HG02678 (cell line): ENCODE measurements at regions not wholly inside any gene's neighbourhood (a gene's known extent, or its start where the extent isn't known, plus 50 kb on each side); places are given as distances from the start of the nearest gene placed in this dataset.
"Not testable (repeated sequence)": the region's sequence is repeated elsewhere in the genome, so short reads cannot be mapped to it uniquely, and the experiment has no call there.

Experiments used
- ATAC-seq: cut with Tn5 transposase; IDR thresholded peaks from one replicate; pipeline ENCODE4 v1.9.1; 2021; ENCODE audit warnings: mild to moderate bottlenecking, moderate library complexity; ENCODE audit not compliant: unreplicated experiment

GRCh38 chr20:54792688-54793087 lies 317.3 kb downstream of the DOK5 start:
- no peak for ATAC-seq

- ATAC-seq: not testable (repeated sequence)
These were observed 312.9 kb downstream of the DOK5 start for GRCh38 chr20:54788260-54788659.

- not testable (repeated sequence) for ATAC-seq
These were observed 307.4 kb downstream of the DOK5 start for GRCh38 chr20:54782758-54783157.

- ATAC-seq: no peak
These were observed 299.0 kb downstream of the DOK5 start for GRCh38 chr20:54774426-54774825.

GRCh38 chr20:54773643-54774000 lies 298.2 kb downstream of the DOK5 start:
- no peak for ATAC-seq

- ATAC-seq: no peak
These were observed 297.7 kb downstream of the DOK5 start for GRCh38 chr20:54772893-54773642.

- no peak for ATAC-seq
These were observed 291.1 kb downstream of the DOK5 start for GRCh38 chr20:54766483-54766882.

- no peak for ATAC-seq
These were observed 288.0 kb downstream of the DOK5 start for GRCh38 chr20:54763366-54763765.

GRCh38 chr20:54759589-54759988 lies 284.2 kb downstream of the DOK5 start:
- ATAC-seq: no peak

GRCh38 chr20:54746796-54747195 lies 271.4 kb downstream of the DOK5 start:
- no peak for ATAC-seq

GRCh38 chr20:54745780-54746179 lies 270.4 kb downstream of the DOK5 start:
- no peak for ATAC-seq

- no peak for ATAC-seq
These were observed 268.7 kb downstream of the DOK5 start for GRCh38 chr20:54744097-54744496.

- ATAC-seq: no peak
These were observed 266.8 kb downstream of the DOK5 start for GRCh38 chr20:54742193-54742592.

- ATAC-seq: no peak
These were observed 261.0 kb downstream of the DOK5 start for GRCh38 chr20:54736421-54736820.

GRCh38 chr20:54733687-54734086 lies 258.3 kb downstream of the DOK5 start:
- ATAC-seq: no peak

- no peak for ATAC-seq
These were observed 252.1 kb downstream of the DOK5 start for GRCh38 chr20:54727490-54727889.

GRCh38 chr20:54726687-54727300 lies 251.4 kb downstream of the DOK5 start:
- ATAC-seq: no peak

- ATAC-seq: not testable (repeated sequence)
These were observed 249.9 kb downstream of the DOK5 start for GRCh38 chr20:54725266-54725665.

- no peak for ATAC-seq
These were observed 248.3 kb downstream of the DOK5 start for GRCh38 chr20:54723723-54724122.

GRCh38 chr20:54717983-54718382 lies 242.6 kb downstream of the DOK5 start:
- no peak for ATAC-seq

- no peak for ATAC-seq
These were observed 241.4 kb downstream of the DOK5 start for GRCh38 chr20:54716790-54717189.

- ATAC-seq: no peak
These were observed 240.9 kb downstream of the DOK5 start for GRCh38 chr20:54716174-54716747.
